Amniotic stem cell (primary cell): ENCODE measurements at regions not wholly inside any gene's neighbourhood (a gene's known extent, or its start where the extent isn't known, plus 50 kb on each side); places are given as distances from the start of the nearest gene placed in this dataset.
"Not testable (repeated sequence)": the region's sequence is repeated elsewhere in the genome, so short reads cannot be mapped to it uniquely, and the experiment has no call there.

Source experiments
- DNase-seq: peaks from one replicate; lab custom pipeline; 2025; lab: John Stamatoyannopoulos, UW

GRCh38 chr7:19376538-19376937, 231.3 kb upstream of the FERD3L start:
- DNase-seq = no peak

- DNase-seq = no peak
Measured at GRCh38 chr7:19375976-19376375, 230.8 kb upstream of the FERD3L start.

DNA sequence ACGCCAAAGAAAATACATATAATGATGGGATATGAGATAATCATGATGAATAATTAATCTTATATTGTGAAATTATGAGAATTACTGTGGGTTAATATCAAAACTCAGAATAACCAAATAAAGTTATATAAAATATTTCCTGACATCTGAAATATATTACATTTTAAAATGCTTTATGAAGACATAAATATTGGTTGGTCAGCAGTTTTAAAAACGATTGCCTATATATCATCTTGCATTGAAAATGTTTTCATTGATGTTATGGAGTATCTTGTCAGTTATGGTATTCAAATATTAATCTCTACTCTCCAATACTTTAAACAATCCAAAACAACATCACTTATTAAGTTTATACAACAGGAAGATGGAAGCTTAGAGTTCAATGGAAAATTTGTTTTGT, 228.1 kb upstream of the FERD3L start:
- no peak for DNase-seq

DNA sequence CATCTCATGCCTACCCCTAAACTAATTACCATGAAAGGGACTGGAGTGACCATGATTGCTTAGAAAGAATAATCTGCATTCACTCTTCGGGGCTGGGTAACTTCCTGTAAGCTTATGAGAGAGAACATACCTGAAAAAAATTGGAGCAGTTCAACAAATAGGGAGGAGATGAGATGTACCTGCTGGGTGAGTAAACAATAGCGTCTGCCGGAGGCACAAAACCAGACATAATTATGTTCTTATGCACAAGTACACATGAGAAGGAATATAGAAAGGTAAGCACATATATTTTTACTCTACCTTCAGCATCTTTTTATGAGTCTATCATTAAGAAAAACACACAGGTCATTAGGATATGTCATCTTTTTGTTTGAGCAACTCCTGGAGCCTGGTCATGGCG, 224.6 kb upstream of the FERD3L start:
- DNase-seq = no peak

DNA sequence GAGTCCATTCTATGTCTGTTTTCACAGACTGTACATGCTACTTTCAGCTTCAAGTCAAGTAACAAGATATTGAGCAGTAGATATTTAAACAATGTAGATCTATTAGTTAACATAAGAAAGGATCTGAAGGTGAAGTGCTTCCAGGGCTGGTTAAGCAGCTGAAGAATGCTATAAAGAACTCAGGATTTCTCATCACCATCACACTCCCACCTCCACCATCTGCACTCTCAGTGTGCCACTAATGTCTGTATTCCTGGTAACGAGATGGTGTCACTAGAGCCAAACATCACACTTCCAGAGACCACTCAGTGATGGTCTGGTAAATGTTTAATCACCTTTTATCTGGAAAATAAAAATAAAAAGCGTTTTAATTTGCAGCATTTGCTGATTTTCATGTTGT, 224.0 kb upstream of the FERD3L start:
- no peak for DNase-seq

DNA sequence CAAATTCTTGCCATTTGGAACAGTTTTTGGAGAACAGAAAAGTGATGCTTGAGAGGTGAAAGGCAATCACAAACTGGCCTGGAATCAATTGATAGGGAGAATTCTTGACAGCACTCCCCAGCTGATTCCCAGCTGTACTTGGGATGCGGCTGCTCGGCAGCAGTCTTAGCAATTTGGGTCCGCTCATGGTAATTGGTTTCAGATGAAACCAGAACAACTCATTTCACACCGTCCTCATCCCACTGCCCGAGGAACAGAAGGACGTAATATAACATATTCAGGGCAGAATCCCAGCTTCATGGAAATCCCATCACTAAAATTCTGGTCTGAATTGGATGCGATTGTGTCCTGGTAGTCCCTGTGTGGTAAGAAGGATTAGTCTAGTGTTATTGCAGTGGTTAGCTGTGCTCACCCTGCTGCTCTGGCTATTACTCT, 223.3 kb upstream of the FERD3L start:
- no peak for DNase-seq

- DNase-seq = no peak
Measured at GRCh38 chr7:19364950-19365349, 219.7 kb upstream of the FERD3L start.

- no peak for DNase-seq
Measured at GRCh38 chr7:19362099-19362498, 216.9 kb upstream of the FERD3L start.

- DNase-seq = no peak
Measured at GRCh38 chr7:19353180-19353579, 208.0 kb upstream of the FERD3L start.

DNA sequence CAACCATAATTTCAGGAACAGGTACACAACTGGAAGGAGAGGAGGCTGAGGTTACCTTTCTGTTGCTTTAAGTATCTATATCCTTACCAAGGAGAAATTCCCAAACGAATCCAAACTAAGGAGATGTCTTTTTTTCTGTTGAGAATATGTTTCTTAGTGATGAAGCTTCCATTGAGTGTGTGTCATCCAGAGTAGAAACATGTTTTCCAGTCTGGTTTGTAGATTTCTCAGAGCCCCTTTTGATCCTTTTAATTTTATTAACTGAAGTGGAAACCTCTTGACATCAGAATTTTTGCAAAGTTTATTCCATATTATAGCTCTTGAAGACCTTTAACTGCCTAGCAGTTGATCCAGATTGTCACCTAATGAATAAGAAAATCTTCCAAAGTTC, 207.1 kb upstream of the FERD3L start:
- DNase-seq = peak; percentile 23

- DNase-seq = no peak
Measured at GRCh38 chr7:19351341-19352304, 206.4 kb upstream of the FERD3L start.

GRCh38 chr7:19339512-19339911, 194.3 kb upstream of the FERD3L start:
- DNase-seq = no peak

DNA sequence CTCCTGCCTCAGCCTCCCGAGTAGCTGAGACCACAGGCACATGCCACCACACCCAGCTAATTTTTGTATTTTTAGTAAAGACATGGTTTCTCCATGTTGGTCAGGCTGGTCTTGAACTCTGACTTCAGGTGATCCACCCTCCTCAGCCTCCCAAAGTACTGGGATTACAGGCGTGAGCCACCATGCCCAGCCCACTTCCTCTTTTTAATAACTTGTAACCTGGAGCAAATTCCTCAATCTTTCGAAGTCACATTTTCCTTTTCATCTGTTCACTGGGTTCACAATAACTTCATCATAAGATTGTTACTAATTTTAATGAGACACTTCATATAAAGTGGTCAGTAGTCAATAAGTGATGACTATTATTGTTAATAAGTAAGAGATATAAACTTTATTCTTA, 193.3 kb upstream of the FERD3L start:
- DNase-seq = not testable (repeated sequence)

GRCh38 chr7:19336836-19337383, 191.7 kb upstream of the FERD3L start:
- DNase-seq = no peak

DNA sequence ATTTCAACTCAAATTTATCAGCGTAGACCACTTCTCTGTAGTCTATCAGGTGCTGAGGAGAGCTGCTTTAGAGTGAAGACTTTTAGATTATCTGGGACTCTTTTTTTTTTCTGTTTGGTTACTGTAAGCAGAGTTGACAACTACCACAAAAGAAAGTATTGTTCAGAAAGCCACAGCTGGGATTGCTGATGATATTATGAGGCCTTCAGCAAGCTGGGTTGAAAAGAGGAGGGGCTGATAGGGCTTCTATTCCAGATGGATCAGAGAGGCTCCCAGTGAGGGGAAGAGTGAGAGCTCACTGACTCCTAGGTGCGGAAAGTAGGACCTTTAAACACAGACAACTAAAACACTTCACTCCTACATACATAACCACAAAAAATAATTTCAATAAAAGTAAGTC, 188.5 kb upstream of the FERD3L start:
- no peak for DNase-seq

DNA sequence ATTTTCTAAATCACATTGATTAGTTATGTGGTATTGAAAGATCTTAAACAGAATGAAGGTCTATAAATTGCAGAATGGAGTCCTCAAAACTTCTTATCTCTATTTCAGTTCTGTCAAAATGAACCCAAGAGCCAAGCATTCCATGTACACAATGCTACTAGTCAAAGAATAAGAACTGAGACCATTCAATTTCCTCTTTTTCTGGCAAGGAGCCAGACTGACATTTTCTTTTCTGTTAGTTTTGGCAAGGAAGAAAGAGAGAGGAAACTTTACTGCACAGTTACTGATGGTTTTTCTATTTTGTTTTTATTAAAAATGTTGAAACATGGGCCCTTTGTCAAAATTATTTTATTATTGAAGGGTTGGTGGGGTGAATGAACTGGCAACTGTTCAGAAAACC, 181.8 kb upstream of the FERD3L start:
- no peak for DNase-seq

DNA sequence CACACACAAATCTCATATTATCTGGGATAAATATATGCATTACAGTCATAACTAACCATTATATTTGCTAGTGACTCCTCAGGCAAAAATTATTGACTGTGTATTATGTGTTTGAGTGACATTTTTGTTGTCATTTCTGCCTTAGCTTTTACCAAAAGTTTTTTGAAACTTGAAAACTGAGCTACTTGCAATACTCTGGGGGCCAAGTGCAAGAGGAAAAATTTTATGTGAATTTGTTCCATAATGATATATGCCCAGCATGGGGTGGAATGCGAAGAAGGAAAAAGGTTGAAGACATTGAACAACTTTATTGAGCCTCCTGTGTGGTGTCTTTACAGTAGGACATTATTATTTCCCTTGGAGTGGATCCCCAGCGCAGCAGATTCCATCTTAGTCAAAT, 176.8 kb upstream of the FERD3L start:
- no peak for DNase-seq

DNA sequence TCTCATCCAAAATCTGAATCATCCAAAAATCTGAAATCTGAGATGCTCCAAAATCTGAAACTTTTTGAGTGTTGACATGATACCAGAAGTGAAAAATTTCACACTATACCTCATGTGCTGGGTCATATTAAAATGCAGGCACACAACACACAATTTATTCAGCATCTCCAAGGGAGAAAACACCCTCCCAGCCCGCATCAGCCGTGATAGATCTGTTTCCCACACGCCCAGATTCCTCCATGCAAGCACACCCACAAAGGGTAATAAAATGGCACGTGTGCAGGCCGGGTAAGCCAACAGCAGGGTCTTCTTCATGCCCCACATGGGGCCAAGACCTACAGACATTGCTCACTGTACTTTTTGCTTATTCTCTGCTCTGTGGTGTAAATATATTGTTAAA, 173.1 kb upstream of the FERD3L start:
- DNase-seq = no peak

GRCh38 chr7:19317461-19317860, 172.2 kb upstream of the FERD3L start:
- no peak for DNase-seq

GRCh38 chr7:19312416-19312815, 167.2 kb upstream of the FERD3L start:
- no peak for DNase-seq

DNA sequence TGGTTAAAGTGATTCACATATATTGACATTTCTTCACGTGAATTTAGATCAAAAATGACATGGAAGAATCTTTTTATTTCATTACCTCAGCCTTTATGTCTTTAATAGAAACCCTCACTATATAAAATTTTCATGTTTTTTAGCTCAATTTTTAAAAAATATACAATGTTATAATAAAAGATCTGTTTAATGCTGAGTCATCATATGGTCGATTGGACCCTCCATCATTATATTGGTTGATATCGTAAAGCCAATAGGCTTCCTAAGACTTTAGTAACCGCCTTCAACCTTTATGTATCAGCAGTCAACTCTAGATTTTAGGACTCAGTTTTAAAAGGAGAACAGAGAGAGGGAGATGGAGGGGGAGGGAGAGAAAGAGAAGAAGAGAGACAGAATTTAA, 162.3 kb upstream of the FERD3L start:
- no peak for DNase-seq

DNA sequence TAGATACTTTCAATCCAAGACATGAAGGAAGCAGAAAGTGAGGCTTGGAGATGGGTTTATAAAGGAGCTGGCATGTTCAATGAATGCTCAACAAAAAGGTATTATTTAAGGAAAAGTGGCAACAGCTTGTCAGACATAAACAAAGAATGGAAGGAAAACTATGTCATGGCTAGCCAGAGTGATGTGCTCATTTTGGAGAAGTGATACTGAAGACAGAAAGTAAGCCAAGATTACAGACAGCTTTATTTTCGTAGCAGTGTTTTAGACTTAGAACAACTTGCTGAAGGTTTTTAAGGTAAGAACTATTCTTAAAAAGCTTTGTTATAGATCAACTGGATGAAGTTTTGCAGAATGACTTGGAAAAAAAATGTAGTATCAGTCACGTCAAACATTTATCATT, 160.5 kb upstream of the FERD3L start:
- no peak for DNase-seq

DNA sequence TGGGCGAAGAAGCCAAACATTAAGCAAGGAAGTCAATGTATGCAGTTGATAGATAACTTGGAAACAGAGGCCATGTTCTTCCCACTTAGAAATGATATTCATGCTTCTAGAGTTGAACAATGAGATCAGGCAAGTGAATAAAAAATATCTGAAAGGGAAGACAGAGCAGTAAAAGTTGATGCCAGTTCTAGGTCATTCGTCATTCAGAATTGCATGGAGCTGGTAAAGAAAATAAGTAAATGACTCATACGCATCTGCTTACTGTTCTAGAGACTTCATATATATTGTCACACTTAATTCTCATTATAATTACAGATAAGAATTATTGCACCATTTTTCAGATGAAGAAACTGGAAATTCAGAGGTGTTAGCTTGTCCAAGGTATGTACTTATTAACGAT, 158.9 kb upstream of the FERD3L start:
- no peak for DNase-seq

GRCh38 chr7:19302731-19303130, 157.5 kb upstream of the FERD3L start:
- no peak for DNase-seq
